ENCODE measurements at regions not wholly inside any gene's neighbourhood (a gene's known extent, or its start where the extent isn't known, plus 50 kb on each side); places are given as distances from the start of the nearest gene placed in this dataset.

GRCh38 chr5:116763987-116764866 lies 189.6 kb upstream of the SEMA6A start:
- Mint-ChIP-seq H3K9me3 (ENCODE audit: low read depth) (no peaks in the 10 kb centered on the region), H3K4me1 (ENCODE audit: low read depth) (peaks cover 33% of the 10 kb centered on the region), H3K27ac (ENCODE audit: unreplicated experiment) (peak overlapping the region; percentile 68), H3K36me3 (ENCODE audit: low read depth) (no peaks in the 10 kb centered on the region), H3K4me3 (ENCODE audit: unreplicated experiment) (no peak overlapping the region), H3K27me3 (ENCODE audit: low read depth) (no peaks in the 10 kb centered on the region)
- TF ChIP-seq CTCF (IDR thresholded peaks at IDR 0.05), result no peak
- DNase-seq (ENCODE audit: low spot score), result no peak

GRCh38 chr5:116759860-116760640 lies 185.4 kb upstream of the SEMA6A start:
- H3K4me1 Mint-ChIP-seq (ENCODE audit: low read depth), result peaks cover 17% of the 10 kb centered on the region
- H3K27me3 Mint-ChIP-seq (ENCODE audit: low read depth), result no peaks in the 10 kb centered on the region
- TF ChIP-seq CTCF (IDR thresholded peaks at IDR 0.05), result no peak
- peak overlapping the region; percentile 12 for H3K4me3 Mint-ChIP-seq (ENCODE audit: unreplicated experiment)
- no peaks in the 10 kb centered on the region for H3K9me3 Mint-ChIP-seq (ENCODE audit: low read depth)
- peak overlapping the region; percentile 63 for H3K27ac Mint-ChIP-seq (ENCODE audit: unreplicated experiment)
- no peaks in the 10 kb centered on the region for H3K36me3 Mint-ChIP-seq (ENCODE audit: low read depth)
- DNase-seq (ENCODE audit: low spot score), result no peak

- H3K36me3 Mint-ChIP-seq (ENCODE audit: low read depth), result no peaks in the 10 kb centered on the region
- no peak for TF ChIP-seq CTCF (IDR thresholded peaks at IDR 0.05)
- no peaks in the 10 kb centered on the region for H3K9me3 Mint-ChIP-seq (ENCODE audit: low read depth)
- H3K27me3 Mint-ChIP-seq (ENCODE audit: low read depth), result peaks cover 1% of the 10 kb centered on the region
- H3K4me3 Mint-ChIP-seq (ENCODE audit: unreplicated experiment), result no peak overlapping the region
- no peak overlapping the region for H3K27ac Mint-ChIP-seq (ENCODE audit: unreplicated experiment)
- peaks cover 10% of the 10 kb centered on the region for H3K4me1 Mint-ChIP-seq (ENCODE audit: low read depth)
- DNase-seq (ENCODE audit: low spot score), result no peak
These were observed 182.7 kb upstream of the SEMA6A start for GRCh38 chr5:116757326-116757725.

- Mint-ChIP-seq H3K4me3 (ENCODE audit: unreplicated experiment) (no peak overlapping the region), H3K9me3 (ENCODE audit: low read depth) (no peaks in the 10 kb centered on the region), H3K27me3 (ENCODE audit: low read depth) (peaks cover 1% of the 10 kb centered on the region), H3K27ac (ENCODE audit: unreplicated experiment) (no peak overlapping the region), H3K36me3 (ENCODE audit: low read depth) (no peaks in the 10 kb centered on the region), H3K4me1 (ENCODE audit: low read depth) (peaks cover 10% of the 10 kb centered on the region)
- TF ChIP-seq CTCF (IDR thresholded peaks at IDR 0.05), result no peak
- DNase-seq (ENCODE audit: low spot score), result no peak
These were observed 181.9 kb upstream of the SEMA6A start for GRCh38 chr5:116756531-116756930.

- no peak for TF ChIP-seq CTCF (IDR thresholded peaks at IDR 0.05)
- Mint-ChIP-seq H3K27me3 (ENCODE audit: low read depth) (peaks cover 1% of the 10 kb centered on the region), H3K9me3 (ENCODE audit: low read depth) (no peaks in the 10 kb centered on the region), H3K36me3 (ENCODE audit: low read depth) (no peaks in the 10 kb centered on the region), H3K4me1 (ENCODE audit: low read depth) (peaks cover 4% of the 10 kb centered on the region), H3K4me3 (ENCODE audit: unreplicated experiment) (no peak overlapping the region), H3K27ac (ENCODE audit: unreplicated experiment) (no peak overlapping the region)
- no peak for DNase-seq (ENCODE audit: low spot score)
These were observed 179.9 kb upstream of the SEMA6A start for GRCh38 chr5:116754556-116754955.
